GM18505 (cell line): ENCODE measurements at regions not wholly inside any gene's neighbourhood (a gene's known extent, or its start where the extent isn't known, plus 50 kb on each side); places are given as distances from the start of the nearest gene placed in this dataset.

ENCODE experiments used
- ATAC-seq: cut with Tn5 transposase; IDR thresholded peaks from one replicate; pipeline ENCODE4 v1.9.1; 2021; ENCODE audit not compliant: unreplicated experiment
- POLR2A ChIP-seq: IDR thresholded peaks from 4 replicates; pipeline ENCODE4 v1.6.1; 2011; ENCODE audit warnings: borderline replicate concordance; ENCODE audit not compliant: insufficient read depth, insufficient read length; ENCODE audit errors: extremely low read depth

GRCh38 chr13:105960326-105960725 is 575.1 kb downstream of the EFNB2 start:
- ATAC-seq: no peak
- TF ChIP-seq POLR2A: no peak

GRCh38 chr13:105959876-105960275 is 575.6 kb downstream of the EFNB2 start:
- no peak for ATAC-seq
- TF ChIP-seq POLR2A: no peak

- no peak for ATAC-seq
- TF ChIP-seq POLR2A: no peak
Measured at GRCh38 chr13:105957769-105958438, 577.6 kb downstream of the EFNB2 start.

- no peak for ATAC-seq
- TF ChIP-seq POLR2A: no peak
Measured at GRCh38 chr13:105956921-105957320, 578.5 kb downstream of the EFNB2 start.

- no peak for TF ChIP-seq POLR2A
- no peak for ATAC-seq
Measured at GRCh38 chr13:105952973-105953290, 582.5 kb downstream of the EFNB2 start.

- ATAC-seq: peak; percentile 80
- TF ChIP-seq POLR2A: no peak
Measured at GRCh38 chr13:105952233-105952972, 583.1 kb downstream of the EFNB2 start.

GRCh38 chr13:105948143-105948542 is 587.3 kb downstream of the EFNB2 start:
- ATAC-seq: no peak
- no peak for TF ChIP-seq POLR2A

- no peak for TF ChIP-seq POLR2A
- ATAC-seq: no peak
Measured at GRCh38 chr13:105940882-105941281, 594.6 kb downstream of the EFNB2 start.

GRCh38 chr13:105937451-105937850 is 598.0 kb downstream of the EFNB2 start:
- ATAC-seq: no peak
- no peak for TF ChIP-seq POLR2A

GRCh38 chr13:105936816-105937215 is 598.6 kb downstream of the EFNB2 start:
- no peak for ATAC-seq
- TF ChIP-seq POLR2A: no peak

GRCh38 chr13:105929505-105929904 is 606.0 kb downstream of the EFNB2 start:
- ATAC-seq: no peak
- TF ChIP-seq POLR2A: no peak

GRCh38 chr13:105928901-105929300 is 606.6 kb downstream of the EFNB2 start:
- no peak for TF ChIP-seq POLR2A
- ATAC-seq: no peak

GRCh38 chr13:105928048-105928447 is 607.4 kb downstream of the EFNB2 start:
- TF ChIP-seq POLR2A: no peak
- ATAC-seq: no peak

- no peak for TF ChIP-seq POLR2A
- ATAC-seq: no peak
Measured at GRCh38 chr13:105925496-105925895, 610.0 kb downstream of the EFNB2 start.
